SJCRH30 (cell line): ENCODE measurements at regions not wholly inside any gene's neighbourhood (a gene's known extent, or its start where the extent isn't known, plus 50 kb on each side); places are given as distances from the start of the nearest gene placed in this dataset.
"Not testable (repeated sequence)": the region's sequence is repeated elsewhere in the genome, so short reads cannot be mapped to it uniquely, and the experiment has no call there.

Source experiments
- DNase-seq, 2 experiments: peaks; one replicate each; pipeline ENCODE4 v3.0.0-alpha.2; 2015 to 2020
- H3K27ac ChIP-seq: fragments of 250-450 bp; sonication (Bioruptor Pico); 2 replicates; pipeline ENCODE4 v1.5.1; 2020; ENCODE audit warnings: mild to moderate bottlenecking, moderate library complexity
- H3K27me3 ChIP-seq: fragments of 250-450 bp; sonication (Bioruptor Pico); 2 replicates; pipeline ENCODE4 v1.5.1; 2020; ENCODE audit warnings: mild to moderate bottlenecking, moderate library complexity
- H3K36me3 ChIP-seq: fragments of 250-450 bp; sonication (Bioruptor Pico); 2 replicates; pipeline ENCODE4 v1.5.1; 2020; ENCODE audit warnings: mild to moderate bottlenecking, moderate library complexity
- H3K4me1 ChIP-seq: fragments of 250-450 bp; sonication (Bioruptor Pico); 2 replicates; pipeline ENCODE4 v1.5.1; 2020; ENCODE audit warnings: mild to moderate bottlenecking, moderate library complexity
- H3K4me3 ChIP-seq: fragments of 250-450 bp; sonication (Bioruptor Pico); 2 replicates; pipeline ENCODE4 v1.5.1; 2020; ENCODE audit warnings: mild to moderate bottlenecking, moderate library complexity
- H3K9me3 ChIP-seq: fragments of 250-450 bp; sonication (Bioruptor Pico); replicated peaks from 2 replicates; pipeline ENCODE4 v1.5.1; 2020; ENCODE audit warnings: mild to moderate bottlenecking, moderate library complexity

GRCh38 chr16:51231702-51232101 lies 80.6 kb upstream of the SALL1 start:
- no peaks in the 10 kb centered on the region for H3K9me3 ChIP-seq
- no peaks in the 10 kb centered on the region for H3K36me3 ChIP-seq
- no peaks in the 10 kb centered on the region for H3K4me1 ChIP-seq
- H3K27ac ChIP-seq, result no peak overlapping the region
- DNase-seq, result no peak
- no peak overlapping the region for H3K4me3 ChIP-seq
- H3K27me3 ChIP-seq, result peaks cover 3% of the 10 kb centered on the region

DNA sequence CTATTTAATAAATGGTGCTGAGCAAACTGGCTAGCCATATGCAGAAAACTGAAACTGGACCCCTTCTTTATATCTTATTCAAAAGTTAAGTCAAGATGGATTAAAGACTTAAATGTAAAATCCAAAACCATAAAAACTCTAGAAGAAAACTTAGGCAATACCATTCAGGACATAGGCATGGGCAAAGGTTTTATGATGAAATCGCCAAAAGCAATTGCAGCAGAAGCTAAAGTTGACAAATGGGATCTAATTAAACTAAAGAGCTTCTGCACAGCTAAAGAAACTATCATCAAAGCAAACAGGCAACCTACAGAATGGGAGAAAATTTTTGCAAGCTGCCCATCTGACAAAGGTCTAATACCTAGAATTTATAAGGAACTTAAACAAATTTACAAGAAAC lies 79.0 kb upstream of the SALL1 start:
- not testable (repeated sequence) for H3K4me1 ChIP-seq, H3K36me3 ChIP-seq, H3K4me3 ChIP-seq, H3K9me3 ChIP-seq, H3K27ac ChIP-seq, H3K27me3 ChIP-seq, DNase-seq

- no peak for DNase-seq
- Histone ChIP-seq H3K4me3 (no peak overlapping the region), H3K9me3 (no peaks in the 10 kb centered on the region), H3K36me3 (no peaks in the 10 kb centered on the region), H3K27me3 (no peaks in the 10 kb centered on the region; the same call in 1 of the 2 replicates), H3K4me1 (no peaks in the 10 kb centered on the region), H3K27ac (no peak overlapping the region)
Measured at GRCh38 chr16:51228097-51228659, 77.1 kb upstream of the SALL1 start.

- Histone ChIP-seq H3K9me3 (no peaks in the 10 kb centered on the region), H3K4me3 (no peak overlapping the region), H3K36me3 (no peaks in the 10 kb centered on the region), H3K27ac (no peak overlapping the region), H3K27me3 (no peaks in the 10 kb centered on the region; the same call in 1 of the 2 replicates), H3K4me1 (no peaks in the 10 kb centered on the region)
- no peak for DNase-seq
Measured at GRCh38 chr16:51225878-51226277, 74.8 kb upstream of the SALL1 start.

GRCh38 chr16:51224317-51224716 lies 73.2 kb upstream of the SALL1 start:
- DNase-seq, result no peak
- H3K4me3 ChIP-seq, result no peak overlapping the region
- no peaks in the 10 kb centered on the region for H3K36me3 ChIP-seq
- no peaks in the 10 kb centered on the region; the same call in 1 of the 2 replicates for H3K27me3 ChIP-seq
- no peaks in the 10 kb centered on the region for H3K9me3 ChIP-seq
- no peaks in the 10 kb centered on the region for H3K4me1 ChIP-seq
- no peak overlapping the region for H3K27ac ChIP-seq

GRCh38 chr16:51222016-51222415 lies 70.9 kb upstream of the SALL1 start:
- no peaks in the 10 kb centered on the region for H3K4me1 ChIP-seq
- H3K27me3 ChIP-seq, result no peaks in the 10 kb centered on the region
- DNase-seq, result no peak
- H3K4me3 ChIP-seq, result no peak overlapping the region
- H3K9me3 ChIP-seq, result no peaks in the 10 kb centered on the region
- H3K36me3 ChIP-seq, result no peaks in the 10 kb centered on the region
- H3K27ac ChIP-seq, result no peak overlapping the region

DNA sequence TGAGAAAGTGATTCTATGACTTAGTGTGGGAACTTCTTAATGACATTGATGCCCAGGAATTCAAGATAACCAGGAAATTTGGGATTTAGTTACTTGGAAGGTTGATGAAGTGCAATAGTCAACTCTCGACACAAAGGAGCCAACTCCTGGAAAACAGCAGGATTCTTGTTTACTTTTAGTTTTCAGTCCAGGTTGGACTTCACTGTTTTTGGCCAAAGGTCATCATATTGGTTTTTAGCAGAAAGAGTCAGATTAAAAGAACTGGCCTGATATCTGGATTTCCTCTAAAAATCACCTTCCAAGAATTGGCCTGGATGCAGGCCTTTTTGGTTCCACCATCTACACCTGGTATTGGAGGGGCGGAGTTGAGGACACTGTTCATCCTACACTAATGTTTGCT lies 60.1 kb upstream of the SALL1 start:
- no peak overlapping the region for H3K4me3 ChIP-seq
- DNase-seq, result no peak
- no peaks in the 10 kb centered on the region for H3K4me1 ChIP-seq
- no peaks in the 10 kb centered on the region; the same call in 1 of the 2 replicates for H3K36me3 ChIP-seq
- H3K9me3 ChIP-seq, result no peaks in the 10 kb centered on the region
- H3K27ac ChIP-seq, result no peak overlapping the region
- H3K27me3 ChIP-seq, result no peaks in the 10 kb centered on the region

DNA sequence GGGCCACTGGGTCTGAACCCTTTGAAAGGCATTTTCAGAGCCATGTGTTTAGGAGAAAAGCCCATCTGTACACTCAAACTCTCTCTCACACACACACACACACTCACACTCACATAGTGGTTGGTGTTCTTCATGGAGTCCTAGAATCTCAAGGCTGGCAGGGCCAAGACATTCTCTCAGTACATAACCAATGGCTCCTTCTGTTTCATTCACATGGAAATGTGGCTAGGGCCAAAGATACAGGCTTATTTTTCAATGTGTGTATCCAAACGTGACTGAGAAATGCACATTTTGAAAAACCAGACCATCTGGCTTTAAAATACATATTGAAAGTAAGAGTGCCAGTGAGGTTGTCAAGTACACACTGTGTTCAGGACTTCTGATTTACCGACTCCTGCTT lies 59.0 kb upstream of the SALL1 start:
- no peak overlapping the region for H3K4me3 ChIP-seq
- H3K9me3 ChIP-seq, result no peaks in the 10 kb centered on the region
- no peak overlapping the region for H3K27ac ChIP-seq
- DNase-seq, result no peak
- H3K36me3 ChIP-seq, result no peaks in the 10 kb centered on the region; the same call in 1 of the 2 replicates
- no peaks in the 10 kb centered on the region for H3K27me3 ChIP-seq
- H3K4me1 ChIP-seq, result no peaks in the 10 kb centered on the region

DNA sequence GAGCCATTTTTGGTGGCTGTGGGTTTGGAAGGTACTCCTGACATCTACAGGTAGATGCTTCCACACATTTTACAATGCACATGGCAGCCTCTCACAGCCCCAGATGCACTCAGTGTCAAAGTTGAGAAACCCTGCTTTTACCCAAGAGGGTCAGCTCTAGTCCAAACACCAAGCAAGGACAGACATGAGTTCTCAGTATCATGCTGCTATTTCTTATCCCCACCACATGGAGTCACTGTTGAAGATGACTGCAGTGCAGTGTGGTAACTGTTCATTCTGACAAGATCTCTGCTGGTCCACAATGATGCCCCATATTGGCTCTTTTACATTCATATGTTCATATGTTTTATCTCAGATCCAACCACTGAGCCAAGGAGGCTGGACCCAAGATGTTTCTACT lies 50.5 kb upstream of the SALL1 start:
- DNase-seq, result no peak
- Histone ChIP-seq H3K4me3 (no peak overlapping the region), H3K27ac (no peak overlapping the region), H3K36me3 (no peaks in the 10 kb centered on the region), H3K27me3 (no peaks in the 10 kb centered on the region), H3K4me1 (no peaks in the 10 kb centered on the region), H3K9me3 (no peaks in the 10 kb centered on the region)
